Vagina (tissue), 2 donors: ENCODE measurements at regions not wholly inside any gene's neighbourhood (a gene's known extent, or its start where the extent isn't known, plus 50 kb on each side); places are given as distances from the start of the nearest gene placed in this dataset.

Experiments
- DNase-seq, 2 donors: peaks; one replicate each; pipeline ENCODE4 v3.0.0-alpha.2; 2017; ENCODE audit errors: extremely low spot score in 2 of 2
- H3K27ac ChIP-seq: fragments of 200-600 bp; sonication (generic); one replicate; pipeline ENCODE4 v1.5.1; 2019
- H3K27me3 ChIP-seq: fragments of 200-600 bp; sonication (generic); one replicate; pipeline ENCODE4 v1.5.1; 2019
- H3K36me3 ChIP-seq, 2 donors: fragments of 200-600 bp; sonication (generic); one replicate each; pipeline ENCODE4 v1.5.1; 2017 to 2019
- H3K4me1 ChIP-seq: fragments of 200-600 bp; sonication (generic); one replicate; pipeline ENCODE4 v1.5.1; 2019
- H3K4me3 ChIP-seq, 2 donors: fragments of 200-600 bp; sonication (generic); 1 replicate in 1 of 2; 2 replicates in 1 of 2; pipeline ENCODE4 v1.5.1; 2016 to 2019
- H3K9me3 ChIP-seq: fragments of 200-600 bp; sonication (generic); one replicate; pipeline ENCODE4 v1.5.1; 2019
- POLR2A ChIP-seq, 2 donors: fragments of 450-650 bp; IDR thresholded peaks; one replicate each; pipeline ENCODE4 v1.6.1; 2017; ENCODE audit warnings: antibody characterized with exemption in 2 of 2, mild to moderate bottlenecking in 2 of 2, moderate library complexity in 2 of 2
- POLR2AphosphoS5 ChIP-seq, 2 donors: sonication (generic); formaldehyde crosslinking; IDR thresholded peaks; one replicate each; pipeline ENCODE4 v1.9.0; 2017; ENCODE audit warnings: antibody characterized with exemption in 2 of 2, mild to moderate bottlenecking in 2 of 2, low read depth in 1 of 2; ENCODE audit not compliant: insufficient read depth in 1 of 2
- intact Hi-C: fragments of 100-400 bp; cut with DNase I; formaldehyde crosslinking; loops from one replicate; pipeline ENCODE4 v1.15.1; 2023
- TF ChIP-seq, protein P1 (sequence below), 3 experiments: fragments of 450-650 bp in 2 of 3; fragments of 200-600 bp in 1 of 3; sonication (generic) in 1 of 3; IDR thresholded peaks; one replicate each; pipeline ENCODE4 v1.5.1; 2017 to 2019; ENCODE audit warnings: antibody characterized with exemption in 3 of 3, mild to moderate bottlenecking in 2 of 3, moderate library complexity in 2 of 3

DNA sequence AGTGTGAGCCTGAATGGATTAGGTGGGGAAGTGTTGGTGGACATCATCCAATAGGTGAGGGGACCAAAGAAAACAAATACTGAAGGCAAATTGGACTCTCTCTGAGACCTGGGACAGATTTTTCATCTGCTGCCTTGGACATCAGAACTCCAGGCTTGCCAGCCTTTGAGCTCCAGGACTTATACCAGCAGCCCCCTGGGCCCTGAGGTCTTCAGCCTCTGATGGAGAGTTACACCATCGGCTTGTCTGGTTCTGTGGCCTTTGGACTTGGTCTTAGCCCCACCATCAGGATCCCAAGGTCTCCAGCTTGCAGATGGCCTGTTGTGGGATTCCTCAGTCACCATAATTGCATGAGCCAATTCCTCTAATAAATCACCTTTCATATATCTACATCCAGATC is 80.8 kb upstream of the SLC8A3 start:
- no peak for DNase-seq
- Histone ChIP-seq H3K27ac (no peak overlapping the region), H3K9me3 (no peaks in the 10 kb centered on the region), H3K4me3 (no peak overlapping the region), H3K36me3 (no peaks in the 10 kb centered on the region), H3K27me3 (no peaks in the 10 kb centered on the region), H3K4me1 (no peaks in the 10 kb centered on the region)
- intact Hi-C loops = no loop called here
- TF ChIP-seq POLR2AphosphoS5 (IDR thresholded peaks at IDR 0.05; ENCODE audit: insufficient read depth in 1 of 2, low read depth in 1 of 2) = no peak
- TF ChIP-seq, protein P1, sequence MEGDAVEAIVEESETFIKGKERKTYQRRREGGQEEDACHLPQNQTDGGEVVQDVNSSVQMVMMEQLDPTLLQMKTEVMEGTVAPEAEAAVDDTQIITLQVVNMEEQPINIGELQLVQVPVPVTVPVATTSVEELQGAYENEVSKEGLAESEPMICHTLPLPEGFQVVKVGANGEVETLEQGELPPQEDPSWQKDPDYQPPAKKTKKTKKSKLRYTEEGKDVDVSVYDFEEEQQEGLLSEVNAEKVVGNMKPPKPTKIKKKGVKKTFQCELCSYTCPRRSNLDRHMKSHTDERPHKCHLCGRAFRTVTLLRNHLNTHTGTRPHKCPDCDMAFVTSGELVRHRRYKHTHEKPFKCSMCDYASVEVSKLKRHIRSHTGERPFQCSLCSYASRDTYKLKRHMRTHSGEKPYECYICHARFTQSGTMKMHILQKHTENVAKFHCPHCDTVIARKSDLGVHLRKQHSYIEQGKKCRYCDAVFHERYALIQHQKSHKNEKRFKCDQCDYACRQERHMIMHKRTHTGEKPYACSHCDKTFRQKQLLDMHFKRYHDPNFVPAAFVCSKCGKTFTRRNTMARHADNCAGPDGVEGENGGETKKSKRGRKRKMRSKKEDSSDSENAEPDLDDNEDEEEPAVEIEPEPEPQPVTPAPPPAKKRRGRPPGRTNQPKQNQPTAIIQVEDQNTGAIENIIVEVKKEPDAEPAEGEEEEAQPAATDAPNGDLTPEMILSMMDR (IDR thresholded peaks at IDR 0.05) = no peak
- TF ChIP-seq POLR2A (IDR thresholded peaks at IDR 0.05) = no peak

DNA sequence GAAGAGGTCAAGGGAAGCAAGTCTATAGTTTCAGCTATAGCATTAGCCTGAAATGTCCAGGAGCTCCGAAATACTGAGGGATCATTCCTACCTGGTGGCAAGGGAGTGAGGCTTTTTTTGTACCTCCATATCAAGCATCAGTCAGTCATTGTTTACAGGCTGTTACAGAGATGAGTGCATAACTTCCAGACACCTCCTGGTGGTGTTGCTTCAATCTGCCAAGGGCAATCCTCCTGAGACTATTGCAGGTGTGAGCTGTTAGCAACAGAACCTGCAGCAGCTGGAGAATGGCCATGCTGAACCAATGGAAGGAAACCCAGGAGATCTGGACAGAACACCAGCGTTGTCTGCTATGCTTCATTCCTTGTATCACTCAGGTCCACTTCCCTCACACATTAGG is 80.0 kb upstream of the SLC8A3 start:
- no peaks in the 10 kb centered on the region for H3K36me3 ChIP-seq
- DNase-seq = no peak
- no peaks in the 10 kb centered on the region for H3K27me3 ChIP-seq
- H3K27ac ChIP-seq = no peak overlapping the region
- no peaks in the 10 kb centered on the region for H3K9me3 ChIP-seq
- no peak for TF ChIP-seq POLR2A (IDR thresholded peaks at IDR 0.05)
- TF ChIP-seq, protein P1 (IDR thresholded peaks at IDR 0.05) = no peak
- TF ChIP-seq POLR2AphosphoS5 (IDR thresholded peaks at IDR 0.05; ENCODE audit: insufficient read depth in 1 of 2, low read depth in 1 of 2) = no peak
- no peaks in the 10 kb centered on the region for H3K4me1 ChIP-seq
- intact Hi-C loops = no loop called here
- no peak overlapping the region for H3K4me3 ChIP-seq

DNA sequence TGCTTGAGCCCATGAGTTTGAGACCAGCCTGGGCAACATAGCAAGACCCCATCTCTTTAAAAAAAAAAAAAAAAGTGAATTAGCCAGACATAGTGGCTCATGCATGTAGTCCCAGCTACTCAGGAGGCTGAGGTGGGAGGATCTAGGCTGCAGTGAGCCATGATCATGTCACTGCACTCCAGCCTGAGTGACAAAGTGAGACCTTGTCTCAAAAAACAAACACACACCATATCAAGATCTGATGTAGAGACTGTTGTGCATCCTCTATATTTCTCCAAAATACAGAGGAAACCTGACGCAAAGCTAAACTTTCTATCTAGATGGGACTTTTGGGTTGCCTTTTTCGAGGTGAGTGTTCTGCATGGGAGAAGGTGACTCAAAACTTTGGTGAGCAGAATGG is 77.4 kb upstream of the SLC8A3 start:
- intact Hi-C loops = no loop called here
- Histone ChIP-seq H3K27me3 (no peaks in the 10 kb centered on the region), H3K9me3 (no peaks in the 10 kb centered on the region), H3K36me3 (no peaks in the 10 kb centered on the region), H3K27ac (no peak overlapping the region), H3K4me3 (no peak overlapping the region), H3K4me1 (no peaks in the 10 kb centered on the region)
- no peak for TF ChIP-seq POLR2A (IDR thresholded peaks at IDR 0.05)
- TF ChIP-seq, protein P1 (IDR thresholded peaks at IDR 0.05) = no peak
- TF ChIP-seq POLR2AphosphoS5 (IDR thresholded peaks at IDR 0.05; ENCODE audit: insufficient read depth in 1 of 2, low read depth in 1 of 2) = no peak
- no peak for DNase-seq

DNA sequence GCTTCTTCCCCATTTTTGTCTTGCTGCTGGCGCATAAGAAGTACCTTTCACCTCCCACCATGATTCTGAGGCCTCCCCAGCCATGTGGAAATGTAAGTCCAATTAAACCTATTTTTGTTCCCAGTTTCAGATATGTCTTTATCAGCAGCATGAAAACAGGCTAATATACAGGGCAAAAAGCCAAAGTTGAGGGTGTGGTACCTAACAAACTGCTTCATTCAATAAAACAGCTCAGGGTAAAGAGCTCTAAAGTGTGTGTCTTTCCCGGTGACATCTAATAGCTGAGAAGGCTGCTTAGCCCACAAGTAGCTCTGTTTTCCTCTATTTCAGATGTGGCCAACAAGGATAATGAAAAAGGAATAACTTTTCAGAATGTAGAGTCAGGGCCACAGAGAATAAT is 76.7 kb upstream of the SLC8A3 start:
- no peaks in the 10 kb centered on the region for H3K27me3 ChIP-seq
- intact Hi-C loops = no loop called here
- H3K27ac ChIP-seq = no peak overlapping the region
- TF ChIP-seq, protein P1 (IDR thresholded peaks at IDR 0.05) = no peak
- TF ChIP-seq POLR2AphosphoS5 (IDR thresholded peaks at IDR 0.05; ENCODE audit: insufficient read depth in 1 of 2, low read depth in 1 of 2) (no peak), POLR2A (IDR thresholded peaks at IDR 0.05) (no peak)
- no peak for DNase-seq
- H3K4me1 ChIP-seq = no peaks in the 10 kb centered on the region
- no peak overlapping the region for H3K4me3 ChIP-seq
- H3K9me3 ChIP-seq = no peaks in the 10 kb centered on the region
- H3K36me3 ChIP-seq = no peaks in the 10 kb centered on the region

DNA sequence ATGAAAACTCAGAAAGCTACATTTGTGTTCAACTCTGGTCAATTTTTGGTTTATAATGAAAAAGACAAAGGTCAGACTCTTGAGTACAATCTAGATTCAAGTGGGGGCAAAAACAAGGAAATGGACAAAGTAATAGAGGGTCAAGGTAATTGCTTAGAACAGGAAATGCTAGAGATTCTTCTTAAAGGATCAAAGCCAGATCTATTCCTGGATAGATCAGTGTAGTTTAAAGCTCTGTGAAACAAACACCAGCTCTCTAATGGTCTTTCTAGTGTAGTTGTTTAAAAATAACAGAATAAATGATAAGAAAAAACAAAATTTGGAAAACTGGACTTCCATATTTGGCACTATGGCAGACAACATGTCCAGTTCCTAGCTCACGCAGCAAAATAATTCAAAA is 70.7 kb upstream of the SLC8A3 start:
- Histone ChIP-seq H3K27me3 (no peaks in the 10 kb centered on the region), H3K4me3 (no peak overlapping the region)
- no peak for DNase-seq

More for the DNA sequence above, 70.7 kb upstream of the SLC8A3 start:
- Histone ChIP-seq H3K36me3 (no peaks in the 10 kb centered on the region), H3K4me1 (no peaks in the 10 kb centered on the region), H3K27ac (no peak overlapping the region), H3K9me3 (no peaks in the 10 kb centered on the region)
- TF ChIP-seq POLR2A (IDR thresholded peaks at IDR 0.05) (no peak), POLR2AphosphoS5 (IDR thresholded peaks at IDR 0.05; ENCODE audit: insufficient read depth in 1 of 2, low read depth in 1 of 2) (no peak)
- TF ChIP-seq, protein P1 (IDR thresholded peaks at IDR 0.05) = no peak
- intact Hi-C loops = no loop called here
